Glomerular visceral epithelial cell (primary cell): ENCODE measurements at regions not wholly inside any gene's neighbourhood (a gene's known extent, or its start where the extent isn't known, plus 50 kb on each side); places are given as distances from the start of the nearest gene placed in this dataset.
"Not testable (repeated sequence)": the region's sequence is repeated elsewhere in the genome, so short reads cannot be mapped to it uniquely, and the experiment has no call there.

Experiments
- DNase-seq: peaks from one replicate; pipeline ENCODE4 v3.0.0-alpha.2; 2016; ENCODE audit errors: extremely low spot score

DNA sequence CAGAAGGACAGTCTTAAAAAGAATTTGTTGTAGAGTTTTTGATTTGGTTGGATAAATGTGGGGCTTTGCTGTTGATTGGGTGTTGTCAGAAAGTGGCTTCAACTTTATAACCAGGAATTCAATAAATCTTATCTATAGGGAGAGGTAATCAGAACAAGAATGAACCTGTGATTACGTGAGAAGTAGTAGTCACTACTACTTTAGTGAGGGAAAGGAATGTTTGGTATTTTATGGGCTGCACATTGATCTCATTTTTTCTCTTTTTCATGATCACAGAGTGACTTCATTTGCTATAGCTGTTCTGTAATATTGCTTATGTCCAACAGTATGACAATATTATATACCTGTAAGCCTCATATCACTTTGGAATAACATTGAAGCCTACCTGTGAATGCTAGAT is 485.2 kb upstream of the BCHE start:
- no peak for DNase-seq

DNA sequence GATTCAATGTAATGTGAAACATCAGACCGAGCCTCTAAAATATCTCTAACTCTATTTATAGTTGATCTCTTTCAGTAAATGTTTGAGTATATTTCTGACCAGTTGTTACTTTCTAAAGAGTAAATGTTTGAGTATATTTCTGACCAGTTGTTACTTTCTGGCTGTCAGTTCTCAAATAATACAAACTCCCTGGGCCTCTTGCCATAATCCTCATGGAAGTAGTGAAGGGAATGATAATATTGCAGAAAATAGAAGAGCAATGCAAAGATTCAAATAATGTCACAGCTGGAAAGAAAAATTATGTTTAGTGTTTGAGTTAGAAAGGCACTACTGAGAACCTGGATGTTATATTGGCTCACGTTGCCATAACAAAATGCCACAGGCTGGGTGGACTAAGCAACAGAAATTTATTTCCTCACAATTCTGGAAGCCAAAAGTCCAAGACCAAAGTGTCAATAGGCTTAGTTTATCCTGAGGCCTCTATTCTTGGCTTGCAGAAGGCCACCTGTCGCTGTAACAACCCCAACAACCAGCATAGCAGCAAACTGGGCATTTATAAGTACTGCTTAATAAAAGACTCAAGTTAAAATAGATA is 470.6 kb upstream of the BCHE start:
- DNase-seq = no peak

DNA sequence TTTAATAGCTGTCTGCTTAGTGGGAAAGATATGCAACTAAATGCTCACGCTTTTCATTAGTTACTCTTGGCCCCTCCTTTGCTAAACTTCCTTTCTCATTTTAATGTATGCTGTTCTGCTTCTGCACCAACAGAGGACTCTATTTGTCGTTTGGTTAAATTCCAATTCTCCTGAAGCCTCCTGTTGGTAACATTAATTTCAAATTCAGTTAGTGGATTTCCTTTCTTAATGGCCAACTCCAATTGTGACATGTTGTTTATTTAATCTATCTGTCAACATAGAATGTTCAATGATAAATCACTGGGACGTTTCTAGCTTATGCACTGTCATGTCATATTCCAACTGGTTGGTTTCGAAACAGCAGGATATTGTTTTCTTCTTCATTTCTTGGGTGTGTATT is 467.4 kb upstream of the BCHE start:
- no peak for DNase-seq

DNA sequence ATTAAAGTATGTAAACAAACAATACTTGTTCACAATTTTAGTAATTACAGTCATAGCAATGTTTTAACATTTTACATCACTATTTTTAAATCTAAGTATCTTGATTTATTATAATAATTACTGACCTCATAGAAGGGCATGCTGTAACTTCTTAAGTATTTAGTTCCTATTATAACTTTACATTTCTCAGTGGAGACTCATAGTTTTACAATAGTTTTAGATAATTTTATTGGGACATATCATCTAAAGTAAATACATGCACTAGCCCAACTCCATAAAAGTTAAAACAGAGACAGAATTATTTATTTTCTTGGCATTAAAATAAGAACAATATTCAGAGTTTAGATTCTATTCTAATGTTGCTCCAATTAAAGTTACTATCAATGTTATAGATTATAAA is 466.5 kb upstream of the BCHE start:
- DNase-seq = no peak

DNA sequence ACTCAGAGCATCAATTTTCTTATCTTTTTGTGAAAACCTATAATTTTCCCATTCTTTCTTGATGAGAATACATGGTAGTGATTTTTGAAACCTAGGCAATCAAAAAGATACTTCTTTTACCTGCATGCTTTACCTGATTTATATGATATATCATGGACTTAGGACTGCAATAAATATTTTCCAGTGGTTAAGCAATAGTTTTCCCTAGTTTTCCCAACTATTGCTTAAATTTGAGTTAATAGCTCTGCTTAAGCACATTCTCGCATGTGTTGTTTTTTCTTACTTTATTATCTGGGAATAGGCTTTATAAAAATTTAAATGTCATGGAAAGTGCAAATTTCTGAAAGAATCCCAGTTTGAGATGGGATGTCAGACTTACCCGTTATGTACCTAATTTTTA is 465.1 kb upstream of the BCHE start:
- no peak for DNase-seq

DNA sequence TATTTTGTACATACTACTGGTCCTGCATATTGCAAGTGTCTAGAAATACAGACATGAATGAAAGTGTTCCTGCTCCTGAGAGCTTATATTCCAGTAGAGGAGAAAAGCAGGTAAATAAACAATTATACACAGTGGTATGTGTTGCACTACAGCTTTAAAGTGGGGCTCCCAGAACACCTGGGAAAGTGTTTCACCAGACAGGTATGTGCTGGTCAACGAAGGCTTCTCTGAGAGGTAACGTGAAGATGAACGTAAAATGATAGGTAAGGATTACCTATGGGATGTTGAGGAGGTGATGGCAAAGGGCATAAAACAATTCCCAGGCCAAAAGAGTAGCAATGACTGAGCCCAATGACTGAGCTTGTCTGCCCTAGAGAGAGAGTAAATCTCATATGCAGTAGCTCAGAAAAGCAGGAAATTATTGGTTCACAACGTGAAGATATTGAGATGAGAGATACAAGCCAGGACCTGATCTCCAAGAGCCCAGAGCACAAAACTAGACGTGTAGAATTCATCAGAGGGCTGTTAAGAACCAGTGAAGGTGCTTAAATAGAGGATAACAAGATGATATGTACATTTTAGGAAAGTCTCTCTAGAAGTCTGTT is 459.1 kb upstream of the BCHE start:
- no peak for DNase-seq

DNA sequence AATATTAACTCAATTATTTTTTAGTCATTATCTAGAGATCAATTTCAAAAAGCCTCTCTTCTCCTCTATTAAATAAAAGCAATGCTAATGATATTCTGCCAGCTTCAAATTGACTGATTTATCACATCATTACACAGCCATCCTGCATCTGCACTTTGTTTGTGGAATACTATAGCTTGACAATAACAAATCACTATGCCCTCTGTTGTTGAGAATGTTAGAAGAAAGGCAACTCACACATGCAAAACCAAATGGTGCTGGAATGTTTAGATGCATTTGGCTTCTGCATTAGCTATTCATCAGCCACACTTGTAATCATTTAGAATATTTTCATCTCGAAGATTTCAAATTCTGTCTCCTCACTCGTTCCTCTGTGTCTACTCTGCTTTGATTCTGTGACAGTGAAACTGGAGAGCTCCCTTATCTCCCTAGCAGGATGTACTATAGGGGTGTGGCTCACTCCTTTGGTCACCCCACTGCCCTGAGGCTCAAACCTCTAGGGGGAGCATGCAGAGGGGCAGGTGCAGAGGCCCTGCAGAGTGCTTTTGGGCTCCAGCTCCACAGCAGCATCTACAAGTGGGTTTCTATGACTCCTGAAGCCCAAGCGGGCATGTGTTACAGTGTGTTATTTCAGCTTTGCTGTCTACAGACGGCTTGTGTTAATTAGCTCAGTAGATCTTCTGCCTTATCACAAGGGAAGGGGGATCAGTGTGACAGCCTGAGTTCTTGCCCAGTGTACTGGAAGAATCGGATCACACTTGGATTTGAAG is 454.1 kb upstream of the BCHE start:
- DNase-seq = no peak

DNA sequence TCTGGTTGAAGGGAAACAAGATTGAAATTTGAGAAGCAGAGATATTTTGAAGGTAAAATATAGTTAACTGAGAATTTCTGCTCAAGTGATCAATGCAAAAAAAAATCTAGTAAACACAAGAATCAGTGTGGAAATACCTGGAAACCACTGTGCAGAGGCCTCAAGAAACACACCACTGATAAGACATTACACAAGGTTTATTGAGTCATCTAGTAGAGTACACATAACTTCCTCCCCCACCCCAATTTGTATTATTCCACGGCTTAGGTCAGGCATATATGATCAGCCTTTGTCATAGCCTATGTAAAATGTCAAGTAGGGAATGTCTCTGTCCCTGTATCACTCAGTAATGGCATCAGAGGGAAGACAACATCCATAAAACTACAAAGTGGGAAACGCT is 447.8 kb upstream of the BCHE start:
- no peak for DNase-seq

DNA sequence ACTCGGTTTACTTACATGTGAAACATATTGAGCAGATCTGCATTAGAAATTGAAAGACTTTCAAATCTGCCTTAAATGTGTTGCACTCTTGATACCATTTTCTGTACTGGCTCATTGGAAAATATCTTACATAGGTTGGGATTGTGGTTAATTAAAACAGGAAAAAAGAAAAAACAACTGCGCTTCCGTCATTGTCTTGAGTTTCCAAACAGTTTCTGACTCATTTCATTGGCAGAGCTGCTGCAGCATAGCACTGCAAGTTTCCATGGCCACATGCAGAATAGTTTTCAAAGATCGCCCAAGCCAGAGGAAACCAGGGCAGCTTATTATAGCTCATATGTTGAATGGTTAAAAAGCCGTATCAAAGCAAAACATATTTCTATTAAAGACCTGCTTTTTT is 446.6 kb upstream of the BCHE start:
- DNase-seq = no peak

DNA sequence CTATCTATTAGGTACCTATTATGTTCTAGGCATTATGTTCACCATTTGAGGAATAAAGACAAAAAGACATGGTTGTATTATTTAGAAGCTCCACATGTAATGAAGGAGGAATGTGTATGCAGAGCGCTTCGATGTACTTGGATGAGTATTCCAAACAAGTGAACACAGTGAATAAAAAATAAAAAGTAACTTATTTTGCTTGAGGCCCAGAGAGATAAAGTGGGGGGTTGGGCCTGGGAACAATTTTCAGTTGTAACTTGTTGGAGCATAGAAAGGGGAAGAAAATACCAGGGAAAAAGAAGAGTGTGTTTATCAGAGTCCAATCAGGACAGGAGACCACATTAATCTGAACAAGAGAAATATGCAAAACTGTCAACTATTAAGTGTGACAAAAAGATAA is 445.7 kb upstream of the BCHE start:
- DNase-seq = no peak

DNA sequence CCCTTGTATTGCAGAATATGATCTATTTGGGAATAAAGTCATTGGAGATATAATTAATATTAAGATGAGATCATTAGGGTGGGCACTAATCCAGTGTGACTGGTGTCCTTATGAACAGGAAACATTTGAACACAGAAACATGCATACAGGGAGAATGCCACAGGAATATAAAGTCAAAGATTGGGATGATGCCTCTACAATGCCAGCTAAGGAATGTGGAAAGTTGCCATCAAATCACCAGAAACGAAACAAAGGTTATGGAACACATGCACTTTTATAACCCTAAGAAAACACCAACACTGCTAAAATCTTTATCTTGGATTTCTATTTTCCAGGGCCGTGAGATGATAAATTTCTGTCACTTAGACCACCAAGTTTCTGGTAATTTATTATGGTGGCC is 442.4 kb upstream of the BCHE start:
- DNase-seq = no peak

DNA sequence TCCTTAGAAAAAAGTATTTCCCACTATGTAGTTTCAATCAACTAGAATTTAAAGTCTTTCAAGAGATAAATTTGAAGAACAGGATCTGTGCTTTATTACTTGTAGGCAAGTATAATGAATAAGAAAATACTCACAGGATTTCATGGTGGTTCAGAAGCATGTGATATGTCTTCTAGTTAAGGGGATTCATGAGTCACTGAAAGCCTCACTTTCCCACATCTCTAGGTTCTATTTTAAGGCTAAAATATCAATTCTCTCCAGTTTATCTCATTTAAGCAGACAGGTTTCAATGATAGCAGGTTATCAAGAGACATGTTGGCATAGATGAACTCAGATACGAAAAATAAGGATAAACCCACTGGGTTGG is 437.8 kb upstream of the BCHE start:
- no peak for DNase-seq

DNA sequence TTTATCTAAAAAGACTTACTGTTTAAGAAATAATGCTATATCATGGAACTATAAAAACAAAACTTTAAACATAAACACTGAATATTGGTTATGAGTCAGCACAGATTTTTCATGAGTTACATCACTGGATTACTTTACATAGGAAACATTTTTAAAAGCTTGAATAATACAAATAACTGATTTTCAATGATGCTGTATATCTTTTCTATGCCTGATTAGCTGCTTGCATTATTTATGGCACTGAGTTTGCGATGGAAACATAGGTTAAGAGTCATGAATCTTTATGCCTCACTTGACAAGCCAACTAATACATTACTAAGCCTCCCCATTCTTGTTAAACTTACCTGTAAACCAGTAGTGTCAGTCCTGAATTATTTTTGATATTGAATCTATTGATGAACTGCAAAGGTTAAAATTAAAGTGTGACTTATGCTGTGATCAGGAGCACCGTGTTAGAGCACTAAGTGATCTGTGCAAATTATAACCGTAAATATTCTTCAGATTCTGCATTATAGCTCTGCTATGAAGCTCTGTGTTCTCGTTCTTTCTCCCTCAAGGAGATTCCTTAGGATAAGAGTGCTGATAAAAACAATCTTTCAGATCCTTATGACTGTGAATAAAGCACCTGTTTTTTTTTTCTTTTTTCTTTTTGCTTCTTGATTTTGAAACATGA is 437.3 kb upstream of the BCHE start:
- no peak for DNase-seq

DNA sequence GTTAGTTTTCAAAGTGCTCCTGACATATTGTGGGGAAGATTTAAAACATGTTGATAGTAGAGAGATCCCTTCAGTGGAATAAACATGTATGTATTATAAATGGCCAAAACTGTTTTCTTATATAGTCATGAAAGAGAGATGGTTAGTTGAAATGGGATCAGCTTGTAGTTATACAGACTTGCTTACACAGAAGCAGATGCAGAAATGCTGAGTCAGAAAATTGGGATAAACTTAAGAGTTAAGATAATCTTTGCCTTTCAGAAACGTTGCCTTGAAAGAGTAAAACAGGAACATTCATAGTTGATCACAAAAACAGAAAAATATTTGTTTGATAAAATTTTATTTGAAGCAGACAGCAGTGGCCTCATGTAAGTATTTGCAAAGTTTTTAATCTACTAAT is 433.2 kb upstream of the BCHE start:
- no peak for DNase-seq

DNA sequence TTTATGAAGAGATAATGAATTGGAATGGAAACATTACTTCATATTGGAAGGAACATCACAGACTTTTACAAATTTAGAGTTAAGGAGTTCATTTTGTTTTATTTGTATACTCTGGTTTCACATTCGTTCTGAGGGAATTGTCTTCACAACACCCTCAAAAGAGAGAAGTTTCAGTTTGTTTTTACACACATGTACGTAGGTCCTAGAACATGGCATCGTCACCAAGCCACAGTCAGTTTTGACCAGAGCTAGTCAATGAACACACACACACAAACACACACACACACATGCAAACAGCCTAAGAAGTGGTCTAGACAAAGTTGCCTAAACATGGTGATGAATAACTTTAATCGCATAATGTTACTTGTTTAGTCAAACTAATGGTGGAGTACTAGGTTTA is 427.9 kb upstream of the BCHE start:
- no peak for DNase-seq

DNA sequence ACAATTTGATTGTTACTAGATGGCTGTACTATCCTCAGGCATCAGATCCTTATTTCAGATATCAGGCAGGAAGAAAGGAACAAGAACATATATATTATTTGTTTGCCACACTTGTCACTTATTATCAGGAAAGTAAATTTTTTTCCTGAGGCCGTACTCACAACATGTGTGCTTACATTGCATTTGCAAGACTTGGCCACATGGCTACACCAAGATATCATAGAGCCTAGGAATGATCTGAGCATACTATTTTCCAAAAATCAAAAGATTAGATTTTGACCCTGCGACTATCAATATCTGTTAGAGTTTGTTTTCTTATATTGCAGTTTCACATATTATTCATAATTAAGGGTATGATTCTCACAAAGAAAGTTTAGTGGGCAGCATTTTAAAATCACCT is 426.2 kb upstream of the BCHE start:
- no peak for DNase-seq

DNA sequence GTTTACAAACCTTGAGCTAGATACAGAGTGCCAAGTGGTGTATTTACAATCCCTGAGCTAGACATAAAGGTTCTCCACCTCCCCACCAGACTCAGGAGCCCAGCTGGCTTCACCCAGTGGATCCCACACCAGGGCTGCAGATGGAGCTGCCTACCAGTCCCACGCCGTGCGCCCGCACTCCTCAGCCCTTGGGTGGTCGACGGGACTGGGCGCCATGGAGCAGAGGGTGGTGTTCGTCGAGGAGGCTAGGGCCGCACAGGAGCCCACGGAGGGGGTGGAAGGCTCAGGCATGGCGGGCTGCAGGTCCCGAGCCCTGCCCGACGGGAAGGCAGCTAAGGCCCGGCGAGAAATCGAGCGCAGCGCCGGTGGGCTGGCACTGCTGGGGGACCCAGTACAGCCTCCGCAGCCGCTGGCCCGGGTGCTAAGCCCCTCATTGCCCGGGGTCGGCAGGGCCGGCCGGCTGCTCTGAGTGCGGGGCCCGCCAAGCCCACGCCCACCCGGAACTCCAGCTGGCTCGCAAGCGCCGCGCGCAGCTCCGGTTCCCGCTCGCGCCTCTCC is 421.1 kb upstream of the BCHE start:
- not testable (repeated sequence) for DNase-seq

DNA sequence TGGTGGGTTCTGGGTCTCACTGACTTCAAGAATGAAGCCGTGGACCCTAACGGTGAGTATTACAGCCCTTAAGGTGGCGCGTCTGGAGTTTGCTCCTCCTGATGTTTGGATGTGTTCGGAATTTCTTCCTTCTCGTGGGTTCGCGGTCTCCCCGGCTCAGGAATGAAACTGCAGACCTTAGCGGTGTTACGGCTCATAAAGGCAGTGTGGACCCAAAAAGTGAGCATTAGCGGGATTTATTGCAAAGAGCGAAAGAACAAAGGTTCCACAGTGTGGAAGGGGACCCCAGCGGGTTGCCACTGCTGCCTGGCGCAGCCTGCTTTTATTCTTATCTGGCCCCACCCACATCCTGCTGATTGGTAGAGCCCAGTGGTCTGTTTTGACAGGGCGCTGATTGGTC is 420.5 kb upstream of the BCHE start:
- DNase-seq = no peak

DNA sequence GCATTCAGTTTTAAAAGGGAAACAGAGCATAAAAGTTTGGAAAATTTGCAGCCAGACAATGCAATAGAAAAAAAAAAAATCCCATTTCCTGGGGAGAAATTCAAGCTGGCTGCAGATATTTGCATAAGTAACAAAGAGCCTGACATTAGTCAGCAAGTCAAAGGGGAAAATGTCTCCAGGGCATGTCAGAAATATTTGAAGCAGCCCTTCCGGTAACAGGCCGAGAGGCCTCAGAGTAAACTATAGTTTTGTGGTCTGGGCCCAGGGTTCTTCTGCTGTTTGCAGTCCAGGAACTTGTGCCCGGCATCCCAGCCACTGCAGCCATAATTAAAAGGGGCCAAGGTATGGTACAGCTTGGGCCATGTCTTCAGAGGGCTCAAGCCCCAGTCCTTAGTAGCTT is 411.6 kb upstream of the BCHE start:
- DNase-seq = no peak

DNA sequence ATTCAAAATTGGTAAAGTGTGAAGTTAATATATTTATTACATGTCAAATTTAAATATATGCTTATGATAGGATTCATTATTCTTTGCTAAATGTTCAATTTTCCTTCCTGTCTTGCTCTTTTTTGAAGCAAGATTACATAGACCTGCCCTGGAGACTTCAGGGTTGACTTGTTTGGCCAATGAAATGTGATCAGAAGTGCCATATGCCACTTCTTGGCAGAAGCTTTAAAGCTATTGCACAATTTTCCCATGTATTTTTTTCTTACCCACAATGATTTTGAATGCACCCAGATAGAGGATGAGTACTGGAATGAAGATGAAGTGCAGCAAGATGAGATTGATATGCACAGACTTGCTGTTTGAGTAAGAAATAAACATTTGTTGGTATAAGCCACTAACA is 406.3 kb upstream of the BCHE start:
- DNase-seq = no peak

DNA sequence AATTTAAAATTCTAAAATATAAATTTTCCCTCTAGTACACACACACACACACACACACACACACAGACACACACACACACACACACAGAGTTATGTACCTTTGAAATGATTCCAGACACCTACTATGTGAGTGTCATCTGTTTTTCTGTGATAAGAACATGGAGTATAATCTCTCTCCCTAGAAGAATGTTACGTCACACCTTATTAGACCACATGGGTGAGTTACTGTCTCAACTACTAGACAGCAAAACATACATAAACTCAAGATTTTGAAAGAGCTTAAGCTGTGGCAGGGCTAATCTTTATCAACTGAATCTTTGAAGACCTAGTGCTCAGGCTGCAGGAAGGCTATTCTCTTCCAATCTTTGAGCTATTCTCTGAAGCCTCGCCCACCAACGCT is 385.9 kb upstream of the BCHE start:
- no peak for DNase-seq

DNA sequence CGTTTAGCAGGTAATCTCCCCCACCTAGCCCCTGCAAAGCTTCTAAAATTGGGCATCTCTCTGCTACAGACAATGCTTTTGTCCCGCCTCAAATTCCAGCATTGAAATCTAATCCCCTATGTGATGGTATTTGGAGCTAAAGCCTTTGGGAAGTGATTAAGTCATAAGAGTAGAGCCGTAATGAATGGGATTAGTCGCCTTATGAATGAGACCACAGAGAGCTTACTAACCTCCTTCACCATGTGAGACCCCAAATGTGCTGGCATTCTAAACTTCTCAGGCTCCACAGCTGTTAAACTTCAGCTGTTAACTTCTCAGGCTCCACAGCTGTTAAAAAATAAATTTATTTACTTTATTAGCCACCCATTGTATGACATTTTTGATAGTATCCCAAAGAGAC is 374.2 kb upstream of the BCHE start:
- no peak for DNase-seq

DNA sequence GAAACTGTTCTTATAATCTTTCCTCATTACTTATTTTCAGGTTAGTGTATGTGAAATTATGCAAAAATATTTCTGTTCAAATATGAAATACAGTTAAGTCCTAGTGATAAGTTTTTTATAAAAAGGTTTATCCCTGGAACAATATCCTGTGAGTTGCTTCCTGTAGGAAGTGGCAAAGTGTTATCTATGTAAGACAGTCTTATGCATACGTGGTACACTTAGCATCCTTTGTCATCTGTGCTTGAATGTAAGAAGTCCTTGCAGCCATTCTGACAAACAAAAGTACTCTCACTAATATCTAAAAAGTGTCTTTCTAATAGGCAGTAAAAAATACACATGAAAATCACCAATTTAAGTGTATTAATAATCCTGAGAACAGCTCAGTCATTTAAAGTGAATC is 372.5 kb upstream of the BCHE start:
- no peak for DNase-seq
